ENCODE measurements at regions not wholly inside any gene's neighbourhood (a gene's known extent, or its start where the extent isn't known, plus 50 kb on each side); places are given as distances from the start of the nearest gene placed in this dataset.

- Histone ChIP-seq H3K4me3 (no peak overlapping the region), H3K36me3 (no peaks in the 10 kb centered on the region), H3K27me3 (no peaks in the 10 kb centered on the region), H3K4me1 (ENCODE audit: insufficient read depth) (no peaks in the 10 kb centered on the region), H3K27ac (no peak overlapping the region), H3K9me3 (no peaks in the 10 kb centered on the region)
- DNase-seq: no peak
- intact Hi-C loops (cut with DNase I): no loop called here
- 82 to 93% (median 93%) methylated on average over 1 of the region's 1 CpG for WGBS, 3 donors
- no peak for TF ChIP-seq CTCF (IDR thresholded peaks at IDR 0.05)
- TF ChIP-seq EP300 (IDR thresholded peaks at IDR 0.05): no peak
- no peak for TF ChIP-seq POLR2A (IDR thresholded peaks at IDR 0.05)
Measured at GRCh38 chr5:30878746-30879145, 314.7 kb upstream of the CDH6 start.

DNA sequence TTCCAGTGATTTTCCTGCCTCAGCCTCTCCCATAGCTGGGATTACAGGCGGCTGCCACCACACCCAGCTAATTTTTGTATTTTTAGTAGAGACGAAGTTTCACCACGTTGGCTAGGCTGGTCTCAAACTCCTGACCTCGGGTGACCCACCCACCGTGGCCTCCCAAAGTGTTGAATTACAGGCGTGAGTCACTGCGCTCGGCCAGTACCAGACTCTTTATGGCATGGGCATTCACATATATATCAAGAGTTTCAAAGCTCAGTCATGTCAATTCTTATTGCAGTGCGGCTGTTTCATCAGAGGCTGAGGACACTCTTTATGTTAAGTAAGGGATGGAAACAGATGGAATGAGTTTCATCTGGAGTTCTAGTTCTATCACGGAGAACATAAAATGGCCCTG lies 315.2 kb upstream of the CDH6 start:
- no peaks in the 10 kb centered on the region for H3K9me3 ChIP-seq
- no peak overlapping the region for H3K4me3 ChIP-seq
- intact Hi-C loops (cut with DNase I): no loop called here
- no peak for DNase-seq
- H3K36me3 ChIP-seq: no peaks in the 10 kb centered on the region
- TF ChIP-seq CTCF (IDR thresholded peaks at IDR 0.05) (no peak), EP300 (IDR thresholded peaks at IDR 0.05) (no peak), POLR2A (IDR thresholded peaks at IDR 0.05) (no peak)
- H3K27me3 ChIP-seq: no peaks in the 10 kb centered on the region
- 79 to 86% (median 84%) methylated on average over 10 of the region's 10 CpGs for WGBS, 3 donors
- H3K27ac ChIP-seq: no peak overlapping the region
- no peaks in the 10 kb centered on the region for H3K4me1 ChIP-seq (ENCODE audit: insufficient read depth)

GRCh38 chr5:30874241-30875034 lies 319.0 kb upstream of the CDH6 start:
- DNase-seq: no peak
- Histone ChIP-seq H3K27ac (no peak overlapping the region), H3K36me3 (no peaks in the 10 kb centered on the region), H3K4me1 (ENCODE audit: insufficient read depth) (no peaks in the 10 kb centered on the region), H3K4me3 (no peak overlapping the region), H3K27me3 (no peaks in the 10 kb centered on the region), H3K9me3 (no peaks in the 10 kb centered on the region)
- intact Hi-C loops (cut with DNase I): no loop called here
- WGBS, 3 donors: 66 to 73% (median 67%) methylated on average over 10 of the region's 10 CpGs
- TF ChIP-seq CTCF (IDR thresholded peaks at IDR 0.05): no peak
- TF ChIP-seq EP300 (IDR thresholded peaks at IDR 0.05): no peak
- TF ChIP-seq POLR2A (IDR thresholded peaks at IDR 0.05): no peak

DNA sequence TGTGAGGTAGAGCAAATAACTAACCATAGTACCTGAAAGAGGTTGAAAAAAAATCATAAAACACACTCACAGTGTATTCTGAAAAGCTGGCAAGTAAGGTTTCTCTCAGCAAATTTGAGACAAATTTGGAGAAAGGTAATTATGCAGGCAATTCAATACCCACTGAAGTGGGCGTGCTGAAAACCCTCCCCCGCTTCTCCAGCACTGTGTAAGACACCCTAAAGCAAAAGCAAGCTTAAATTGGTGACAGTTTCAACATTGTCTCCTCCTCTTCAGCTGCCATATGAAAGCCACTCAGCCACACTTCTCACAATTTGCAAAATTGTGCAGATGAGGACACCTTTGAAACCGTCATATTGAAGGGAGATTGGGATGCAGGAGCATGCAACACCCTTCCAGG lies 322.3 kb upstream of the CDH6 start:
- no peaks in the 10 kb centered on the region for H3K36me3 ChIP-seq
- no peaks in the 10 kb centered on the region for H3K9me3 ChIP-seq
- WGBS, 3 donors: 56 to 60% (median 57%) methylated on average over 3 of the region's 3 CpGs
- intact Hi-C loops (cut with DNase I): no loop called here
- no peak overlapping the region for H3K27ac ChIP-seq
- H3K27me3 ChIP-seq: no peaks in the 10 kb centered on the region
- DNase-seq: no peak
- no peaks in the 10 kb centered on the region for H3K4me1 ChIP-seq (ENCODE audit: insufficient read depth)
- no peak overlapping the region for H3K4me3 ChIP-seq
- TF ChIP-seq EP300 (IDR thresholded peaks at IDR 0.05): no peak
- no peak for TF ChIP-seq CTCF (IDR thresholded peaks at IDR 0.05)
- TF ChIP-seq POLR2A (IDR thresholded peaks at IDR 0.05): no peak

Measured in ovary (tissue), 7 donors.